TTC549 (cell line): ENCODE measurements at regions not wholly inside any gene's neighbourhood (a gene's known extent, or its start where the extent isn't known, plus 50 kb on each side); places are given as distances from the start of the nearest gene placed in this dataset.

Source experiments
- FAIRE-seq: peaks from 2 replicates; lab custom pipeline; 2012; peaks lifted over from hg19 to GRCh38; lab: Jason Lieb, UNC

DNA sequence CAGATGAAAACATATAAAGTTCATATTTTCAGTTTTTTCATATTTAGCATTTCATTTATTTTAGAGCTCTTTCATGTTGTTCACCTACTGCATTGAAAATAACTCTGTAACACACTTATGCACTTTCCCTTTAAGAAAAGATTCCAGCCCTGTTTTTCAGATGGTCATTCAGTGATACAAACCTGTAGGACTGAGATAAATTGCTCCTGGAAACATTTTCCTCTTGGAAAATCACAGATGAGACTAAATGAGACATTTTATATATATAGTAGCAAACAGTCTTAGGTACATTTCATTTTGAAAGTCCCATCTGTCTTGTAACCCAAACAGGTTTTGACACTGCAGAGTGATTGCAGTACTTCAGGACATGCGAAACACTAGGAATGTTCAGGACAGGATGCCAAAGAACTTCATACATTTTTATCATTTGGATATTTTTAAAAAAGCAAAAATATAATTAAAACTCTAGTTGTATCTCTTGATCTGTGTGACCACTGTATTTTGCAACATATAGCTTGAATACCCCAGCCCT is 412.4 kb downstream of the MTX2 start:
- FAIRE-seq = no peak

DNA sequence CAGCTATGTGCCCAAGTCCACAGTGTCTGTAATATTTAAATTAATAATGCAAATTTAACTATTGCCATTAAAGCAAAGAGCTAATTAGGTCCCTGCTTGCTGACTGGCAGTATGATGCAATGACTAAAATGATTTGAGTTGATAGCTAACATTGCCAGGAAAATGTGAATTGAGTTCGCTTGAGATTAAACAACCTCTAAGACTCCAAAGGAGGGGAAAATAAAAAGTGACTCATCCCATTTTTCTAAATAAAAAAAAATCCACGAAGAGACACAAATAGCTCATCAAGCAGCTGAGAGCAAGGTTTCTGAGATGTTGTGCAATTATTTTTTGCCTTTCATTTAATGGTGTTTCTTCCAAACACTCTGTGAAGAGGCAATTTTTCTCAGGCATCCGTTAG is 413.0 kb downstream of the MTX2 start:
- no peak for FAIRE-seq

DNA sequence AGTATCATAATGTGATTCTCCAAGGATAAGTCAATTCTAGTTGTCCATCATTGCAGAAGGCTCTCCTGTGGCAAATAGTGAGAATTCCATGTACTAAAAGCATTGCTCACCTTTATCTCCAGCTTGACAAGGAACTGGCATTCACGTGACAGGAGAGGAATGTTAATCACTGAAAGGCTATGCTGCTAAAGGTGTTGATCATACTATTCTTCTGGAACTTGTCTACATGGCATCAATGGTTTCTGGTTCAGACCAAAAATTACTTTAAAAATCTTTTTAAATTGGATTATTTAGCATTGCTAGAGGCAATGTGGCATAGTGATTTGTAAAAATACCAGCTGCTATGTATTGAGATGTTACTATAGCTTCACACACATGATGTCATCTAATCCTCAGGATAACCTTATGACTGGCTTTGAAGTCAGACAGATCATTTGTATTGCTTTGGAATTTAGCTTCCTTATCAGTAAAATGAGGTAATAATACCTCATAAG is 414.4 kb downstream of the MTX2 start:
- FAIRE-seq = no peak

DNA sequence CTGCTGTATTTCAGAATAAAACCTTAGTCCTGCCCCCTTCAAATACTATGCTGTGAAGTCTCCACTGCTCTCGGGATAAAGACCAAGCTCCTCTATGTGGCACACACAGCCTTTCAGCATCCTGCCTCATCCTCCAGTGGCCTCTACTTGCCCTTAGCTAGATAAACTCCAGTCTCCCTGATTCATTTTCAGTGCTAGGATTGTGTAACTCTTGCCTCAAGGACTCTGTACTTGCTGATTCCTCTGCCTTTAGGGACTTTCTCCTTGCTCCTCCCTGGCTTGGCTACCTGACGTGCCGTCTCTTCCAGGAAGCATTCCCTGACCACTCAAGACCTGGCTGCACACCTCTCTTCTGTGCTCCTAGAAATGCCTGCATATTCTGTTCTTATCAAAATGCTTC is 416.7 kb downstream of the MTX2 start:
- no peak for FAIRE-seq

DNA sequence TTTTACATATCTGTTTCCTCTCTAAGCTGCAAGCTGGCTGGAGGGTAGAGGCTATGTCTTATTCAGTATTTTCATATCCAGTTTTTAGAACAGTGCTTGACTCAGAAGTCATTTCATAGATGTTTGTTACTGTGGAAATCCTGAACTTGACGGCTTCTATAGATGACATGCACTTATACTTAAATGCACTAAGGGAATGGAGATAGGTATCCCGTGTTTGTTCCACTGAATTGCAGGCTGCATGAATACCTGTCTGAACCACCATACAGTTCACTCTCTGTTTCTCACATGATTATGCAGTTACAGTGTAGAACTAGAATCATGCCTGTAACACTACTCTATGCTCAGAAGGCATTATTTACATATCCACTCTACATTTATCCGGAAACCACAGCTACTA is 417.1 kb downstream of the MTX2 start:
- no peak for FAIRE-seq

DNA sequence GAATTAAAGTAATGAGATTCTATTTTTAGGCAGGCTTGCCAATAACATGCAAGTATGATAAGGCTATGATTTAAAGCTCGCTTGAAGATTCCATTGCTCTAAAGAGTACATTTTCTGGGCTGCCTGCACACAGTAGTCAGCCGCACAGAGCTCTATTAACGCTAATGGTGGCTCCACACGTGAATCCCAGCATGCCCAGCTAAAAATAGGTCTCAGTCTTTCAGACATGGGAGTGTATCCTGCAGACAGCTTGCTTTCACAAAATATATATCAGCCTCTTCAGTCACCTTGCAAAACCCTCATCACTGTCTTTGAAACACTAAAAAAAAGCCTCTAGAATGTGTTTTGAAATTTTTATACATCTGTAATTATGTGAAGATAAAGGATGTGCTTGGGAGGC is 418.1 kb downstream of the MTX2 start:
- no peak for FAIRE-seq

DNA sequence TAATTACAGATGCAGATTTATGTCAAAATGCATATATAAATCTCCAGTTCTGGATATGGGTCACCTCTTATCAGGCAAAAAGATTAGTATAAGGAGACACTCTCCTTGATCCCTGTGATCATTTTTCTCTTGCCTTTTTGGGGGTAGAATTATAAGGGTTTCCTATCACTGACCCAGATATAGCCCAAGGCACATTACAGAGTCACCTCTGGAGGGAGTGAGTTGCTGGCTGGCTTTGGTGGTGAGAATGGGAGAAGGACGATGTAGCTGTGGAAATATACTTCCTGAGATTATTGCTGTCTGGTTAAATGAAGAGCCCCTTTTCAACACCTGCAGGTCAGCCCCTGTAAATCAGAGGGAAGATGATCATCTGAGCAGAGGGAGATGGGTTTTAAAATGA is 418.7 kb downstream of the MTX2 start:
- FAIRE-seq = no peak

DNA sequence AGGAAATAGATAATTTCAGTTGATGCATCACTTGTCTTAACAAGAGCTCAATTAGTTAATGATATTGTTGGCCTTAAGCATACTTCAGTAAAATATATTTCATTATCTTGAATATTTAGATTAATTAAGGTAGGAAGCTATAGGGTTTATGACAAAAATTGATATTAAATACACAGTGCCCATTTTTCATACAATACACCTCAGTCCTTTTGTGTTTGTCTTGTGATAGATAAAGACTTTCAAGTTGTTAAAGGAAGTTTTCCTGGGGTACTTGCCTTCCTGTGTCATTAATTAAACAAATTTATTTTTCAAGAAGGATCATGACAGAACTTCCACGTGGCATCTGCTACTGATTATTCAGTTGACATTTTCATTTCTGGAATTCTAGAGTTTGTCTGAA is 420.5 kb downstream of the MTX2 start:
- no peak for FAIRE-seq

DNA sequence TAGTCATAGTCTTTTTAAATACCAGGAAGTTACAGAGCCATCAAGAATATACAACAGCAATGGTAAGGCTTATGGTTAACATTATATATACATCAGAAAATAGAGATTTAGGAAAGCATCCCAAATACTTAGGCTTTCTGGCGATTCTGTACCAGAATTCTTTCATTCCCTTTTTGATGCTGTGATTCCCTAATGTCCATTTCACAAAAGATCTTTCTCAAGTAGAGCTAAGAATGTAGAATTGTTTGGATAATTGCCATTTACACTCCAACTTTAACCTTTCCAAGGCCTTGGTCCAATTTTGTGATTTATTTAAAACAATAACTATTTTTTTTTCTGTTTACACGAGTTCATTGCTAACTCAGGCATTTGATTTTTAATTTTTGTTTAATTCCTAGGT is 422.2 kb downstream of the MTX2 start:
- no peak for FAIRE-seq

DNA sequence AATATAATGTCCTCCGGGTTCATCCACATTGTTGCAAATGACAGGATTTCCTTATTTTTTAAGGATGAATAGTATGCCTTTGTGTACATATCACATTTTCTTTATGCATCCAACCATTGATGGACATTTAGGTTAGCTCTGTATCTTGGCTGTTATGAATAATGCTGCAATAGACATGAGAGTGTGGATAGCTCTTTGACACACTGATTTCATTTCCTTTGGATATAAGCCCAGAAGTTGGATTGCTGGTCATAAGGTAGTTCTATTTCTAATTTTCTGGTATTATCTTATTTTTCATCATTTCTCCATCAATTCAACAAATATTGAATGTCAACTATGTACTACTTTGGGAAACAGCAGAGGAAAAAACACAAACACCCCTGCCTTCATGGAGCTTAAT is 423.3 kb downstream of the MTX2 start:
- FAIRE-seq = no peak

DNA sequence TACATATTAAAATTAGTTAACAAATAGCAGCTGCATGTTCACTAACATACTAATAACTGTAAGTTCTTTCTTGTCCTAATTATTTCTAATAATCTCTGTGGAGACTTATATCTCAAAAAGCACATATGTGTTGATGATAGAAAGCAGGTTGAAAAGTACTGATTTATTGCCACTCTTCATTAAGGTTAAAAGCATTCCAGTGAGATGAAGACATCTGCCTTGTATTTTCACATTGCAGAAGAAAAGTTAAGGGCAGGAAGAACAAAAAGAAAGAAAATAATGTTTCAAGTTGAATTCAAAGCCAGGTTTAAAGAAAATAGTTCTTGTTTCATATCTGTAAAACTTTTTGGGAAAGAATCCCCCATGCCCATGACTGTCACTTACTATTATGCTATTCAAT is 429.9 kb downstream of the MTX2 start:
- FAIRE-seq = peak; percentile 3

DNA sequence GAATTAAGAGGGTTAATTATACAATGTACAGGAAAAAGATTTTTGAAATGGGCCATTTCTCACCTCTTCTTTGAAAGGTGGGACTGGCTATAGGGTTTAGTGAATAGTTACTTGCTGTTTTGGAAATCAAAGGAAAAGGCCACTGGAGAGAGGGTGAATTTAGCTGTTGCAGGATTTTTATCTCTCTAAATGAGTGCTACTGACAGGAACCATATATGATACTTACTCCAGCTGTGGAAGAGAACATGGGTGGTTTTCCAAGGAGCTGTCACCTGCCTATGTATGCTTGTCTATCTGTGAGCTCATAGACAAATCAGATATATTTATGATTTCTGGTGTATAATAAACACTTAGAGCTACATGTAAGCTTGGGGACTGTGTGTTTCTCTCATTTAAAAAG is 430.4 kb downstream of the MTX2 start:
- FAIRE-seq = no peak

DNA sequence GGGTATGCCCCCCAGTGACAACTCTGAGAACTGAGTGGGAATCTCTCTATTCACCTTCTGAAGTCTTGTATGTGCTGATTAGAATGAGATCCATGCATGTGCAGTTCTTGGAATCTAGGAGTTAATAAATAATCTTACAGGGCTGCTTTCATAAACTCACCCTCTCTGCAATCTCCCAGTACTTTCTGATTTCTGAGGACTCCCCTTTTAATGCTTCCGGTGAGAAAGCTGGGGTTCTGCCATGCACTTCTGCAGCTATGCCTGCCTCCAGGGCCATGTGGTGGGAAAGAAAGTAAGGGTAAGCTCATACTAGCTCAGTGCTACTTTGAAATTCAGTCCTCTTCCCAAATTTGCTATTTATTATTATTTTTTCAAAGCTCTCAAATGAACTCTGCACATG is 432.9 kb downstream of the MTX2 start:
- FAIRE-seq = no peak

DNA sequence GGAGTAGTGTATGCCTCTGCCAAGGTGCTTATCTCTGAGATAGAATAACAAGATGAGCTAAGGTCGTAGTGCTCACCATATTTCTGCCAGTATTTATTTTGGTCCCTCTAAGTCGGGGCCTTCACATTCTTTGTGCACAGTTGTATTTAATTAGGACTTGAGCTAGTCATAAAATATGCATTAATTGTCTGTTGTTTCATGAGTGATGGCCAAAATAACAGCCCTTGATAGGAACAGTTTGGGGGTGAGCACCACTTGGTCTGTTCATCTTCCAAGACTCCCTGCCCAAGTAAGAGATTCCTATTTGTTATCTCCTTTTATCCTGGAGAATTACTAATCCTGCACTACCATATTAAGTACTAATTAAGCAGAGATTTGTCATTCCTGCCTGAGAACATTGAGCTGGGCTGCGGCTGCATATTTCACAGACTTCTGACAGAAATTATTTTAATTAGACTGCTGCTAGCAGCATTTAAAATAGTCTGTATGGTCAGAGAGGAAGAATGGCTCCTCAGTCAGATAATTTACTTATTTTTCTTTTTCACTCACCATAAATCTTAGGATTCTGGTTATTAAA is 435.1 kb downstream of the MTX2 start:
- no peak for FAIRE-seq

DNA sequence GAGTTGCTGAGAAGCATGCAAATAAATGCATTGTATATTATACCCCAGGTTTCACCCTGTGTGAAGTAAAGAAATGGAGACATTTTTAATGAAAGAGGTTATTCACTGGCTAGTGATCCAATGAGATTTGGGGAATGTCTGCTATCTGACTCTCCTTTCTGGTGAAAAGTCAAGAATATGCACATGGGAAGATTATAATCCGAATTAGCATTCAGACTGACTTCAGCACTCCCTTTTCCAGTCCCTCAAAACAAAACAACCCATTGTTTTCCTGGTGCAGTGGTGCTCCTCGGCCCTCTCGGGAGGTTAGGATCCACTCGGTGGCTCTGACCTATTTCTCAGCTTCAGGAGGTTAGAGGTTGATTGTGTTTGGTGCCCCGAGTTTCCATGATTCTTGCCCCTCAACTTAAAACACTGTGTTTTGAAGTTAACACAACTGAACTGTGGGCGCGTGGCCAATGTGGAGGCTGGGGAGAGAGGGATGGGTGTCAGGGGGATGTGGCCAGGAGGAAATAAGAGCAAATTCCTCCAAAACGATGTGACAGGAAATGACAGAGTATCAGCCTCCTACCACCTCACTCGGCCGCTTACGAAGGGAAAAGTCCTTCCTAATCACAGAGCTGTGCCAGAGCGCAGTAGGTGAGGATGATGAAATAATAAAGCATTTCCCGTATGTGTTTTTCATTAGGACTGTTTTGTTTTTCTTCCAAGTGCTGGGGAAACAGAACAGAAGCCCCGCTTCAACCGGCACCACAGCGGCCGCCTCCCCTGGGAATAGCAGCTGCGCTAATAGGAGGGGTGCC is 440.1 kb downstream of the MTX2 start:
- FAIRE-seq = no peak

DNA sequence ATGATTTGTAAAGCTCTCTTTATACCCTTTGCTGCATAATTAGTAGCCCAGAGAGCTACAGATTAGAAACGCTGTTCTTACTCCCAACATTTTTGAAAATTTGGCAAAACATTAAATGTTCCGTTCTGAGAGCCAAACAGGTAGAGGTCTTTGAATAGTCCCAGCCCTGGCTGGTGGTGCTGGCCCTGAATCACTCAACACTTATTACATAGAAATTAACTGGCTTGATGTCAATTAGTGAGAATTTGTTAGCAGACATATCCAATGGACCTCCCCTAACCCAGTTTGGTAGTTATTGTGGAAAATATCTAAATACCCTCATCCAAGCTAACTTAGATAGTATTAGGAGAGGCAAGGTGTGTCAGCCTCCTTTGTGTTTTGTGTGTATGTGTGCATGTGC is 440.7 kb downstream of the MTX2 start:
- no peak for FAIRE-seq

DNA sequence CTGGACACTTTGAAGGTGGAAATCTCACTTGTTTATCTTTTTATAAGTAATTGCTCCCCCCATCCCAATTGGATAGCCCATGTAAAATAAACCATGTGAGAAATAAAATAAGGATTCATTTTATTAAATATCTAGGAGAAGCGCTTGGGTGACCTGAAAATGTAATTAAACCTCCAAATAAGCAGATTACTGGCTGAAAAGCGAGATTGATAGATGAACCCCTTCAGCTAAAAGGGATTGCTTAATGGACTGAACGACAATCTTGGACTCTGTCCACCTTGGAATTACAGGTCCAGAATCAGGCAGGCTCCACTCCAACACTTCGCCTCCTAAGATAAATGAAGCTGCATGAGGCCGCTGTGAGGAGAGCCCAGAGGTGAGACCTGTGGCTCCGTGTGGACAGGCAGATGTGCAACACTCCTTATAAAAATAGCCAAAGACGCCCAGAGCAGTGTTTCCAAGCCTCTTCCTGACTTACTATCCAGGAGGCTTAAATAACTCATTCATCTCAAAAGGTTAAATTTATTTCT is 441.5 kb downstream of the MTX2 start:
- FAIRE-seq = no peak

DNA sequence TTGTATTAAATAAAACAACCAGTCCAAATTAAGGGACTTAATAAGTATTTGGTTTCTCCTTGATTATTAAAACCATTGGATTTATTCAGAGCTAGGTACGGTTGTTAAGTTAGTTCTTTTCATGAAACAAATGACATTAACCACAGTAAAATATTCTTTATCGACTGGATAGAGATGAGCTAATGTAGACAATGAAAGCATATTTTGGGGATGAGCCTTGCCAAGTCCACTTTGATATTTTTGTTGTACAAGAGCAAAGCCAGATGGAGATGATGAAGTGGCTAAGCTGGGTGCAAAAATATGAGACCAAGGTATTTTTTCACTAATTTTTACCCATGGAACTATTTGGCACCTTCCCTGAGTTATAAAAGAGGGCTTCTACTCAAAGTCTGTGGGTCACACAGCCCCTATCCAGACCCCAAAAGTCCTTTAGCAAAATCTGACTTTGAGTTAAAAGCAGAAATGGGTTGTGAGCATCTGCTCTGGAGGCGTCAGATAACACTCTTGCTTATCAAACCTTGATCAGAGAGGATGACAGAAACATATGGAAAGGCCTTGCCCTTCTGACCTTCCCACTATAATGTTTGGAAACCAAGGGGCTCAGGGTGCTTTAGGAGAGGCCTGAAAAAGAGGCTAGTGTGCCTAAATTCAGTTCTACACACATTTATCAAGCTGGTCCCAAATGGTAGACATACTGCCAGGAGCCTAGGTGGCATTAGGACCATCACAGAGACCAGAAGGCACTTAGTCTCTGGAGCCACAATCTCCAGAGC is 456.8 kb downstream of the MTX2 start:
- no peak for FAIRE-seq

DNA sequence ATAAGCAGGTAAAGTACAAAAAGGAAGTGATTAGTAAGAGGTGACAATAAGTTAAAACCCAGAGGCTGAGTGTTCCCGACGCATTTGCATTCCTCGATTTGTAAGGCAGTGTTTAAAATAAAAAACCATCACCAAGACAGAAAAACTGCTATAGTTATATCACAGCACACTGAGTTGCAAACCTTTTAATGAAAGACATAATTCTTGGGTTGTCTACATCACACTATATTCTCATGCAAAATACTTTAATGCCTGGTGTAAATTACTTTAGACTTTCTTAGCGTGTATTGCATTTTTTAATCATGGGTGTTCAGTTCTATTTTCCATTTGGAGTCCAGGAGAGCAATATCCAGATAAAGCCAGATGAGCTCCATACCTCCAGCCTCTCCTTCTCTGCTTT is 458.5 kb downstream of the MTX2 start:
- FAIRE-seq = no peak

DNA sequence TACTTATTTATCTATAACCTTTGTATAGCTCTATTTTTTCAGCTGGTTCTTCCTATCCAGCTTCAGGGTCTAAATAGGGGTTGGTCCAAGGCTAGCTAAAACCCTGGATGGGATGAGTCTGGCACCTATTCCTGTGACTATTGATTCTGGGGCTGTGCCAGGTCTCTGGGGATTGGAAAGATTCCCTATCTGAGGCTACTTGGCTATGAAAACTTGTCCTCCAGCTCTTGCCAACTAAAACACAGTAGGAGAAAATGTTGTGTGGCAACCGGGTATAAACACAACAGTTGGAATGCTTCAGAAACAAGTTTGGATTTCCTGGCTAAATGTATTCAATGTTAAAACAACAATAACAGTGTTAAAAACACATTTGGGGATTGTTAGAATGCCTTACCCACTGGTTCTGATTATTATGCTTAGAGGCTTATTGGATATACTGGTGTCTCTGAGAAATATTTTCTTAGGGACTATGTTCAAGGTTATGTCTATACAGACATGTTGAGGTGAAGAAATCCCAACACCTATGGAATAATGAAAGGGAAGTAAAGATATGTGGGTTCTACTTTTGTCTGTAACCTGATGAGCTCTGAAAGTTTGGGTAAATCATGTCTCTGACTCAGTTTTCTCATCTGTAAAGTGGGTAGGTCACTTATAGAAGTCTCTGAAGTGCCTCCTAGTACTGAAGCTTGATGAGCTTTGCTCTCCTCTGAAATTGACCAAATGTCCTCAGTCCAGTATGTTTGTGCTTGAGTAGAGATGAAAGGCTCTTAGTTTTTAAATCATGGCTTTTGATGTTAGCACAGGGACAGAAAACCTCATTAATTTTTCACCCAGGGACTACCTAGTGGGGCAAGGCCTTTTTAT is 460.7 kb downstream of the MTX2 start:
- no peak for FAIRE-seq

DNA sequence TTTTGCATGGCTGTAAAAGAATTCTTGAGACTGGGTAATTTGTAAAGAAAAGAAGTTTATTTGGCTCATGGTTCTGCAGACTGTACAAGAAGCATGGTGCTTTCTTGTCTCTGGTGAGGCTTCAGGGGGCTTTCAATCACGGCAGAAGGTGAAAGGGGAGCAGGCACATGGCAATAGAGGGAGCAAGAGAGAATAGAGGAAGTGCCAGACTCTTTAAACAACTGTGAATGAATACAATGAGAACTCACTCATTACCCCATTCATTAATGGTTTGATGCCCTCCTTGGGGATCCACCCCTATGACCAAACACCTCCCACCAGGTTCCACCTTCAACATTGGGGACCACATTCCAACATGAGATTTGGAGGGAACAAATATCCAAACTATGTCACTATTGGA is 463.5 kb downstream of the MTX2 start:
- no peak for FAIRE-seq
